H1 (cell line): ENCODE measurements at regions not wholly inside any gene's neighbourhood (a gene's known extent, or its start where the extent isn't known, plus 50 kb on each side); places are given as distances from the start of the nearest gene placed in this dataset.

ENCODE experiments used
- ATF2 ChIP-seq: IDR thresholded peaks from 2 replicates; pipeline ENCODE4 v1.6.1; 2012; ENCODE audit warnings: low read length, inconsistent platforms
- CBX8 ChIP-seq: fragments of 300-800, 300-1000 bp; sonication (generic); IDR thresholded peaks from 2 replicates; pipeline ENCODE4 v1.7.1; 2016; ENCODE audit warnings: low read depth, low read length, borderline replicate concordance
- CREB1 ChIP-seq: IDR thresholded peaks from 2 replicates; pipeline ENCODE4 v1.6.1; 2012; ENCODE audit warnings: inconsistent platforms
- E2F6 ChIP-seq: IDR thresholded peaks from 2 replicates; pipeline ENCODE4 v1.6.1; 2012; ENCODE audit warnings: inconsistent platforms
- EP300 ChIP-seq, 2 experiments: IDR thresholded peaks; 1 replicate in 1 of 2; 2 replicates in 1 of 2; pipeline ENCODE4 v1.6.1; 2011 to 2012; ENCODE audit warnings: low read depth in 2 of 2, low read length in 2 of 2, mild to moderate bottlenecking in 2 of 2, borderline replicate concordance in 1 of 2, inconsistent platforms in 1 of 2, moderate library complexity in 1 of 2
- EZH2 ChIP-seq: fragments of 200-600 bp; sonication (generic); IDR thresholded peaks from 2 replicates; pipeline ENCODE4 v1.7.1; 2012; ENCODE audit warnings: low read depth, mild to moderate bottlenecking, moderate library complexity, low read length, inconsistent platforms; ENCODE audit not compliant: severe bottlenecking
- FOSL1 ChIP-seq: IDR thresholded peaks from 2 replicates; pipeline ENCODE4 v1.6.1; 2011; ENCODE audit warnings: mild to moderate bottlenecking, low read depth, low read length, moderate library complexity; ENCODE audit not compliant: insufficient read depth
- JUN ChIP-seq: IDR thresholded peaks from 2 replicates; pipeline ENCODE4 v1.6.1; 2011; ENCODE audit warnings: low read depth, mild to moderate bottlenecking, improper control_type of control experiment, low read length
- JUND ChIP-seq: IDR thresholded peaks from 2 replicates; pipeline ENCODE4 v1.6.1; 2011; ENCODE audit warnings: mild to moderate bottlenecking, improper control_type of control experiment, low read length
- MAFK ChIP-seq: IDR thresholded peaks from 2 replicates; pipeline ENCODE4 v1.6.1; 2012; ENCODE audit warnings: low read depth, mild to moderate bottlenecking, improper control_type of control experiment, low read length
- POLR2AphosphoS5 ChIP-seq: IDR thresholded peaks from 2 replicates; pipeline ENCODE4 v1.6.1; 2011; ENCODE audit warnings: low read depth, low read length
- RFX5 ChIP-seq: IDR thresholded peaks from 2 replicates; pipeline ENCODE4 v1.6.1; 2011; ENCODE audit warnings: low read depth, low read length, improper control_type of control experiment, borderline replicate concordance
- RXRA ChIP-seq: IDR thresholded peaks from 2 replicates; pipeline ENCODE4 v1.6.1; 2011; ENCODE audit warnings: low read depth, mild to moderate bottlenecking, low read length, moderate library complexity; ENCODE audit not compliant: insufficient read depth
- SP2 ChIP-seq: IDR thresholded peaks from 2 replicates; pipeline ENCODE4 v1.6.1; 2012; ENCODE audit warnings: mild to moderate bottlenecking, low read length, inconsistent platforms
- SP4 ChIP-seq: IDR thresholded peaks from 2 replicates; pipeline ENCODE4 v1.6.1; 2012; ENCODE audit warnings: low read length, inconsistent platforms
- SRF ChIP-seq: IDR thresholded peaks from 2 replicates; pipeline ENCODE4 v1.6.1; 2011; ENCODE audit warnings: mild to moderate bottlenecking, low read depth, low read length, moderate library complexity
- TAF1 ChIP-seq: IDR thresholded peaks from 2 replicates; pipeline ENCODE4 v1.6.1; 2011; ENCODE audit warnings: mild to moderate bottlenecking, low read depth, low read length
- TEAD4 ChIP-seq: IDR thresholded peaks from 2 replicates; pipeline ENCODE4 v1.6.1; 2012; ENCODE audit warnings: low read depth, low read length, inconsistent platforms, mixed read lengths
- USF2 ChIP-seq: IDR thresholded peaks from 2 replicates; pipeline ENCODE4 v1.6.1; 2011; ENCODE audit warnings: low read length, improper control_type of control experiment

- TF ChIP-seq POLR2AphosphoS5 (no peak), MAFK (no peak), JUND (no peak), EZH2 (no peak), TEAD4 (no peak), TAF1 (no peak), CREB1 (no peak), SP4 (no peak), SRF (no peak), USF2 (no peak), RXRA (no peak), RFX5 (no peak), E2F6 (no peak), SP2 (no peak), CBX8 (no peak), ATF2 (no peak), FOSL1 (no peak), JUN (no peak), EP300 (IDR thresholded peaks at IDR 0.05; ENCODE audit: borderline replicate concordance in 1 of 2, low read depth in 2 of 2, low read length in 2 of 2) (no peak)
Measured at GRCh38 chr3:148369381-148369780, 328.3 kb upstream of the AGTR1 start (continued).
